RWPE1 (cell line): ENCODE measurements at regions not wholly inside any gene's neighbourhood (a gene's known extent, or its start where the extent isn't known, plus 50 kb on each side); places are given as distances from the start of the nearest gene placed in this dataset.

ENCODE experiments used
- CTCF ChIA-PET: fragments of 350-600 bp; sonication (Branson Sonifier 250); formaldehyde crosslinking; extraction: SDS; loops from one replicate; lab custom pipeline; 2021; lab: Yijun Ruan, JAX
- POLR2A ChIA-PET: fragments of 400-600 bp; formaldehyde crosslinking; extraction: SDS; loops from one replicate; lab custom pipeline; 2020; ENCODE audit warnings: antibody characterized with exemption; ENCODE audit not compliant: low non-redundant PET; lab: Yijun Ruan, JAX
- DNase-seq: peaks from one replicate; pipeline ENCODE4 v3.0.0; 2012; ENCODE audit warnings: low spot score
- H3K27ac ChIP-seq: fragments of 450-650 bp; 2 replicates; pipeline ENCODE4 v1.5.1; 2017
- TF ChIP-seq, protein P1 (sequence below): fragments of 450-650 bp; conservative IDR thresholded peaks from 2 replicates; pipeline ENCODE4 v1.5.1; 2017; ENCODE audit warnings: low read depth, mild to moderate bottlenecking

DNA sequence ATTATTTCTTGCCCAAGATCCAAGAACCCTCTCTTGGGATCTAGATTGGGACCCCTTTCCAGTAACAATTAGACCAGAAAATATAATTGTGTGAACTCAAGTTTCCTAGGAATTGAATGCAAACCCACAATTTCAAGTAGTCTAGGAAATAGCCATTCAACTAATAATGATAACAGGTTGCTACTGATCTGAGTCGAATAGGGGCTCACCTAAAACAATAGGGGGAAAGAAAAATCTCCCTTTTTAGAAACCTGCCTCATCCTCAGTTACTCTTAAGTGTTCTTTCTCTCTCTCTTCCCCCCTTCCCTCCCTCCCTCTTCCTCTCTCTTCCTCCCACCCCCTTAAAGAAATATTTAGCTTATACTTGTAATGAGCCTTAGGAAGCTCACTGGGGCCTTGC, 555.3 kb downstream of the IGSF11 start:
- TF ChIP-seq, protein P1, sequence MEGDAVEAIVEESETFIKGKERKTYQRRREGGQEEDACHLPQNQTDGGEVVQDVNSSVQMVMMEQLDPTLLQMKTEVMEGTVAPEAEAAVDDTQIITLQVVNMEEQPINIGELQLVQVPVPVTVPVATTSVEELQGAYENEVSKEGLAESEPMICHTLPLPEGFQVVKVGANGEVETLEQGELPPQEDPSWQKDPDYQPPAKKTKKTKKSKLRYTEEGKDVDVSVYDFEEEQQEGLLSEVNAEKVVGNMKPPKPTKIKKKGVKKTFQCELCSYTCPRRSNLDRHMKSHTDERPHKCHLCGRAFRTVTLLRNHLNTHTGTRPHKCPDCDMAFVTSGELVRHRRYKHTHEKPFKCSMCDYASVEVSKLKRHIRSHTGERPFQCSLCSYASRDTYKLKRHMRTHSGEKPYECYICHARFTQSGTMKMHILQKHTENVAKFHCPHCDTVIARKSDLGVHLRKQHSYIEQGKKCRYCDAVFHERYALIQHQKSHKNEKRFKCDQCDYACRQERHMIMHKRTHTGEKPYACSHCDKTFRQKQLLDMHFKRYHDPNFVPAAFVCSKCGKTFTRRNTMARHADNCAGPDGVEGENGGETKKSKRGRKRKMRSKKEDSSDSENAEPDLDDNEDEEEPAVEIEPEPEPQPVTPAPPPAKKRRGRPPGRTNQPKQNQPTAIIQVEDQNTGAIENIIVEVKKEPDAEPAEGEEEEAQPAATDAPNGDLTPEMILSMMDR, result no peak
- no peak overlapping the region for H3K27ac ChIP-seq
- DNase-seq, result no peak
- ChIA-PET POLR2A (no interaction called here), CTCF (interaction anchor here (0.7 kb wide), 1 partner anchor 13 kb away, joined by 4 read pairs; no protein-coding TSS in a partner anchor)

DNA sequence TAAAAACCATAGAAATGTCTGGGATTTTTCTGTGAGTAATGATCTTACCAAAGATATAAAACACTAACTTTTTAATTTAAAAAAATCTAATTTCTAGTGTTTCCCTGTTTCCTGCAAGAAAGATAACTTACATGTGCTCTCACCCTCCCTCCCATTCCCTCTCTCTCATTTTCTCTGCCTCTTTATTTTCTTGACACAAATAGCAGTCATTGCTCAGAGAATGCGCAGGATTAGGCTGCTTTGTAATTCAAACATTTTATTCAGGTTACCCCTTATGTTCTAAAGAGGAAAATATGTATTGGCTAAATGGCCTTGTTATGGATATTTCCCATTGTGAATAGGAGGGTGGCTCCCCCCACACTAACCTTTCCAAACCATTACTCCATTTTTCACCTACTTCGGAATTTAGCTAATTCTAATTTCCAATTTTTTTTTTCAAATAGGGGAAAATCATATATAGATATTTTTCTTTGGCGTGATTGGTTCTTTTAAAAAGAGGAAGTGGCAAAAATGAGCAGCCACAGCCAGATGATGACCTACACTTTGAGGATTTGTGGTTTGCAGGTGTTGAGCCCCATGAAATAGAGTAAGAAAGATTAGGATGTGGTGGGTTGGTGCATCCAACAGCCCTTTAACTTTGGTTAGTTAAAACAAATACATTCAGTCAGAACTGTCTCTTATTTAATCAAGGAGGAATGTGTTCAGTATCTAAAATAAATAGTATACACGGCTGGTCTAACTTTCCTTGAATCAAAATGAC, 554.4 kb downstream of the IGSF11 start:
- no peak for DNase-seq
- TF ChIP-seq, protein P1, result no peak
- ChIA-PET POLR2A (no interaction called here), CTCF (interaction anchor here (0.7 kb wide), 1 partner anchor 12 kb away, joined by 4 read pairs; no protein-coding TSS in a partner anchor)
- no peak overlapping the region for H3K27ac ChIP-seq

DNA sequence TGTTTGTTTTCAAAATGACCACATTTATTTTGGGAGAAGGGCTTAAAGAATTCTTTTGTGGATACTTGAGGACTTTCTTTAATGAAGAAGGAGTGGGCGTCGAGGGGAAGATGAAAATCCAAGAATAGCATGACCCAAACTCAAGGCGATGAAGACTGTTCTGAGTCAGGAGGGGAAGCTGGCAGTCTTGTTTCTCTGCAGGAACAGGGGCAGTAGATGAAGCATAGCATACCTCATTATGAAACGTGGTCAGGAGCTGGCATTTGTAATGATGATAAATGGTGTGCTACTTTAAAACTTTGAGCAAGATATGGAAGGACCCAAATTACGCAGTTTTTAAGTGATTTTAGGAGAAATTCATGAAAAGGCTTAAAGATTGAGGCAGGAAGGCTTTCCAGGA, 549.0 kb downstream of the IGSF11 start:
- H3K27ac ChIP-seq, result no peak overlapping the region
- DNase-seq, result no peak
- ChIA-PET POLR2A (no interaction called here), CTCF (interaction anchor here (0.7 kb wide), 1 partner anchor 89 kb away, joined by 3 read pairs; no protein-coding TSS in a partner anchor)
- TF ChIP-seq, protein P1, result no peak

DNA sequence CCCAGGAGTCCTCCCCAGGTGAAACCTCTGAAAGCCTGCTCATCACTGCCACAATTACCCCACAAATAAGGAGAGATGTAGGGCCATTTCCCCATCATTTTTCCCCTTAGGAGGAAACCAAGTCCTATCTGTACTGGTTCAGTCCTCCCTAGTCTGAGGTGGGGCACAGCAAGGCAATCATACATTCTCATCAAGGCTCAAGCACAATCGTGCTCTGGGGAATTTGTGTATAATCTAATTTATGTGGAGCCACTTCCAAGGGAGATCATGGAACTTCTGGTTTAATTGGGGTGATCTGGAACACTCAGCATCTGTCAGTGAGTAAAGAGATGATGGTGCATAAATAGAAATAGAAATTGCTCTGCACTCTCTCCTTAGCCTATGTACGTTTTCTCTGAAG, 546.9 kb downstream of the IGSF11 start:
- DNase-seq, result no peak
- TF ChIP-seq, protein P1, result no peak
- no peak overlapping the region for H3K27ac ChIP-seq
- POLR2A ChIA-PET, result no interaction called here
- CTCF ChIA-PET, result no interaction called here

DNA sequence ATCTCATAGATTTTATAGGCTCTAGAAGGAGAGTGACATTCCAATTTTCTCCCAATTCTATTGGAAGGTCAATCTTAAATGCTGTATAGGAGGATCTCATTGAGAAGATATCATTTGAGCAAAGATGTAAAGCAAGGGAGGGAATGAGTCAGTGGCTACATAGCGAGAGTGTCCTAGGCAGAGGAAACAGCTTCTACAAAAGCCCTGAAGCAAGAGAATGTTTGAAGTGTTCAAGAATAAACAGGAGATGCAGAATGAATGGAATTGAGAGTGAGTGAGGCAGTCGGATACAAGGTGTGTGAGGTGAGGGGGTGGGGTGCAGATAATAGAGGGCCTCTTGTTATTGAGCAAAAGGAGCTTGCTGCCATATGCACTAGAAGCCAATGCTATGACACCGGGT, 545.9 kb downstream of the IGSF11 start:
- ChIA-PET CTCF (interaction anchor here (0.6 to 0.7 kb wide), 2 partner anchors 39 to 352 kb away, joined by 3 read pairs; no protein-coding TSS in a partner anchor), POLR2A (no interaction called here)
- no peak overlapping the region for H3K27ac ChIP-seq
- no peak for DNase-seq
- TF ChIP-seq, protein P1, result no peak

DNA sequence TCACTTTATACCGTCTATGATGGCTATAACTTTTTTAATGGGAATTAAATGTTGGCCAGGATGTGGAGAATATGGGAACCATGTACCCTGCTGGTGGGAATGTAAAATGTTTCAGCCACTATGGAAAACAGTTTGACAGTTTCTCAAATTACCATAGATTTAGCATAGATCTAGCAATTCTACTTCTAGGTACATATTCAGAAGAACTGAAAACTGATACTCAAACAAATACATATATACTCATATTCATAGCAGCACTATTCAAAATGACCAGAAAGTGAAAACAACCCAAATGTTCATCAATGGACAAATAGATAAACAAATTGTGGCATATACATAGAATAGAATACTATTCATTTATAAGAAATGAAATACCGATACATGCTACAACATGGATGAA, 539.4 kb downstream of the IGSF11 start:
- ChIA-PET POLR2A (no interaction called here), CTCF (no interaction called here)
- DNase-seq, result no peak
- H3K27ac ChIP-seq, result no peak overlapping the region
- TF ChIP-seq, protein P1, result no peak
